ENCODE measurements at regions not wholly inside any gene's neighbourhood (a gene's known extent, or its start where the extent isn't known, plus 50 kb on each side); places are given as distances from the start of the nearest gene placed in this dataset.

GRCh38 chr18:61946449-61946848 is 53.6 kb upstream of the RNF152 start:
- TF ChIP-seq CTCF (IDR thresholded peaks at IDR 0.05) (no peak), POLR2A (IDR thresholded peaks at IDR 0.05; ENCODE audit: low read depth) (no peak)

All from esophagus muscularis mucosa (tissue), 3 donors.